H1 (cell line): ENCODE measurements at regions not wholly inside any gene's neighbourhood (a gene's known extent, or its start where the extent isn't known, plus 50 kb on each side); places are given as distances from the start of the nearest gene placed in this dataset.

Source experiments
- CTCF ChIA-PET: fragments of 300-600 bp; sonication (Branson Sonifier 250); formaldehyde crosslinking; loops from one replicate; lab custom pipeline; 2021; ENCODE audit not compliant: partially characterized antibody; lab: Charles Lee
- POLR2A ChIA-PET: fragments of 300-600 bp; sonication (Branson Sonifier 250); formaldehyde crosslinking; loops from one replicate; lab custom pipeline; 2021; ENCODE audit warnings: inconsistent platforms; ENCODE audit not compliant: partially characterized antibody; lab: Charles Lee
- DNase-seq, 2 experiments: peaks; one replicate each; pipeline versions ENCODE4 v3.0.0 to v3.0.0-alpha.2; 2010 to 2022; ENCODE audit warnings: low spot score in 2 of 2, low read depth in 1 of 2, mixed read lengths in 1 of 2
- FAIRE-seq: peaks from 2 replicates; lab custom pipeline; 2011; peaks lifted over from hg19 to GRCh38; lab: Jason Lieb, UNC
- H2AFZ ChIP-seq: 2 replicates; pipeline ENCODE4 v1.8.1; 2012; ENCODE audit warnings: low read length, inconsistent platforms
- H2AK5ac ChIP-seq: 2 replicates; pipeline ENCODE4 v1.6.1; 2013; ENCODE audit warnings: low read depth, low read length
- H2BK120ac ChIP-seq: replicated peaks from 2 replicates; pipeline ENCODE3; 2013; ENCODE audit warnings: low read depth, low read length, inconsistent platforms
- H2BK12ac ChIP-seq: 2 replicates; pipeline ENCODE4 v1.6.1; 2013; ENCODE audit warnings: low read depth, low read length
- H2BK15ac ChIP-seq: 2 replicates; pipeline ENCODE4 v1.6.1; 2013; ENCODE audit warnings: low read length
- H2BK20ac ChIP-seq: 2 replicates; pipeline ENCODE4 v1.6.1; 2013; ENCODE audit warnings: low read length
- H2BK5ac ChIP-seq: 2 replicates; pipeline ENCODE4 v1.6.1; 2013; ENCODE audit warnings: low read depth, low read length
- H3K14ac ChIP-seq: 2 replicates; pipeline ENCODE4 v1.6.1; 2013; ENCODE audit warnings: inconsistent platforms; ENCODE audit not compliant: insufficient read length
- H3K18ac ChIP-seq: 2 replicates; pipeline ENCODE4 v1.6.1; 2013; ENCODE audit warnings: low read length; ENCODE audit errors: extremely low read depth
- H3K23ac ChIP-seq: 2 replicates; pipeline ENCODE4 v1.6.1; 2013; ENCODE audit warnings: inconsistent platforms; ENCODE audit not compliant: insufficient read length
- H3K23me2 ChIP-seq: 2 replicates; pipeline ENCODE4 v1.6.1; 2013; ENCODE audit warnings: low read depth, low read length
- H3K27ac ChIP-seq: 2 replicates; pipeline ENCODE4 v1.6.1; 2011; ENCODE audit warnings: low read depth, low read length, inconsistent platforms
- H3K27me3 ChIP-seq, 4 experiments: replicated peaks in 1 of 4; 1 replicate in 1 of 4; 2 replicates in 3 of 4; pipeline versions ENCODE4 v1.6.1 to v1.8.1; 2011 to 2013; ENCODE audit warnings: low read length in 3 of 4, mild to moderate bottlenecking in 3 of 4, inconsistent platforms in 2 of 4, mixed read lengths in 2 of 4, moderate library complexity in 1 of 4; ENCODE audit not compliant: control insufficient read depth in 3 of 4, insufficient read depth in 3 of 4; ENCODE audit errors: extremely low read depth in 1 of 4
- H3K36me3 ChIP-seq, 4 experiments: 2 replicates each; pipeline versions ENCODE4 v1.6.1 to v1.8.1; 2011 to 2013; ENCODE audit warnings: mild to moderate bottlenecking in 4 of 4, low read length in 3 of 4, moderate library complexity in 2 of 4, control low read depth in 1 of 4, inconsistent platforms in 1 of 4; ENCODE audit not compliant: insufficient read depth in 4 of 4, control insufficient read depth in 2 of 4
- H3K4ac ChIP-seq: replicated peaks from 2 replicates; pipeline ENCODE3; 2013; ENCODE audit warnings: low read length, low read depth, mixed read lengths, inconsistent platforms; ENCODE audit not compliant: insufficient read length
- H3K4me1 ChIP-seq, 4 experiments: replicated peaks in 1 of 4; 1 replicate in 1 of 4; 2 replicates in 3 of 4; pipeline versions ENCODE4 v1.6.1 to v1.8.1; 2011 to 2013; ENCODE audit warnings: low read length in 3 of 4, inconsistent platforms in 2 of 4, mixed read lengths in 1 of 4; ENCODE audit not compliant: insufficient read depth in 4 of 4, control insufficient read depth in 3 of 4
- H3K4me2 ChIP-seq, 2 experiments: 2 replicates each; pipeline versions ENCODE4 v1.6.1 to v1.8.1; 2011 to 2013; ENCODE audit warnings: low read depth in 2 of 2, low read length in 2 of 2, control low read depth in 1 of 2, inconsistent platforms in 1 of 2, mild to moderate bottlenecking in 1 of 2; ENCODE audit not compliant: insufficient read depth in 1 of 2
- H3K4me3 ChIP-seq, 4 experiments: fragments of 200-600, 300-600 bp in 1 of 4; sonication (generic), shearing (Covaris generic), sonication (Bioruptor Twin) in 1 of 4; 2 replicates each; pipeline versions ENCODE4 v1.5.1 to v1.8.1; 2011 to 2016; ENCODE audit warnings: low read length in 4 of 4, low read depth in 3 of 4, control low read depth in 2 of 4, inconsistent platforms in 2 of 4, mild to moderate bottlenecking in 2 of 4, mixed read lengths in 1 of 4, moderate library complexity in 1 of 4; ENCODE audit not compliant: insufficient read depth in 2 of 4; ENCODE audit errors: extremely low read depth in 1 of 4
- H3K56ac ChIP-seq: replicated peaks from 2 replicates; pipeline ENCODE3; 2013; ENCODE audit warnings: low read depth, mild to moderate bottlenecking, mixed read lengths, low read length, inconsistent platforms; ENCODE audit not compliant: insufficient read length
- H3K79me1 ChIP-seq: 2 replicates; pipeline ENCODE4 v1.6.1; 2013; ENCODE audit warnings: low read depth, low read length, control low read depth
- H3K79me2 ChIP-seq, 2 experiments: 2 replicates each; pipeline versions ENCODE4 v1.6.1 to v1.8.1; 2012 to 2013; ENCODE audit warnings: low read length in 2 of 2, mild to moderate bottlenecking in 2 of 2, inconsistent platforms in 1 of 2; ENCODE audit not compliant: insufficient read depth in 2 of 2, control insufficient read depth in 1 of 2
- H3K9ac ChIP-seq, 4 experiments: replicated peaks in 1 of 4; 1 replicate in 1 of 4; 2 replicates in 3 of 4; pipeline versions ENCODE4 v1.6.1 to v1.8.1; 2011 to 2013; ENCODE audit warnings: low read depth in 3 of 4, low read length in 3 of 4, control low read depth in 2 of 4, mild to moderate bottlenecking in 2 of 4, moderate library complexity in 2 of 4, inconsistent platforms in 1 of 4; ENCODE audit errors: extremely low read depth in 1 of 4
- H3K9me3 ChIP-seq, 2 experiments: 2 replicates each; pipeline versions ENCODE4 v1.6.1 to v1.8.1; 2012 to 2013; ENCODE audit warnings: mild to moderate bottlenecking in 2 of 2, moderate library complexity in 2 of 2, control low read depth in 1 of 2, inconsistent platforms in 1 of 2, low read depth in 1 of 2, low read length in 1 of 2, mixed read lengths in 1 of 2; ENCODE audit not compliant: insufficient read depth in 2 of 2
- H4K20me1 ChIP-seq, 2 experiments: replicated peaks in 1 of 2; 2 replicates each; pipeline versions ENCODE3 to v1.8.1; 2011 to 2013; ENCODE audit warnings: inconsistent platforms in 2 of 2, low read length in 2 of 2, mild to moderate bottlenecking in 1 of 2; ENCODE audit not compliant: insufficient read depth in 2 of 2, control insufficient read depth in 1 of 2
- H4K5ac ChIP-seq: 2 replicates; pipeline ENCODE4 v1.6.1; 2013; ENCODE audit warnings: low read length, low read depth, mixed read lengths, inconsistent platforms; ENCODE audit not compliant: insufficient read length
- H4K8ac ChIP-seq: 2 replicates; pipeline ENCODE4 v1.8.0; 2013; ENCODE audit warnings: mild to moderate bottlenecking, moderate library complexity, low read length, inconsistent platforms; ENCODE audit not compliant: insufficient read depth; ENCODE audit errors: extremely low read depth
- H4K91ac ChIP-seq: replicated peaks from 2 replicates; pipeline ENCODE3; 2013; ENCODE audit warnings: low read length, mixed read lengths, inconsistent platforms; ENCODE audit not compliant: insufficient read length
- PHF8 ChIP-seq: fragments of 200-600 bp; sonication (generic); conservative IDR thresholded peaks from 2 replicates; pipeline ENCODE4 v1.7.1; 2012; ENCODE audit warnings: low read depth, mild to moderate bottlenecking, inconsistent platforms, low read length, moderate library complexity
- POLR2A ChIP-seq, 2 experiments: IDR thresholded peaks; 1 replicate in 1 of 2; 2 replicates in 1 of 2; pipeline ENCODE4 v1.6.1; 2011; ENCODE audit warnings: low read depth in 2 of 2, low read length in 2 of 2, mild to moderate bottlenecking in 2 of 2; ENCODE audit errors: control extremely low read depth in 1 of 2
- POLR2AphosphoS5 ChIP-seq: IDR thresholded peaks from 2 replicates; pipeline ENCODE4 v1.6.1; 2011; ENCODE audit warnings: low read depth, low read length
- POU5F1 ChIP-seq: IDR thresholded peaks from 2 replicates; pipeline ENCODE4 v1.6.1; 2011; ENCODE audit warnings: low read depth, mild to moderate bottlenecking, low read length, moderate library complexity
- SP4 ChIP-seq: IDR thresholded peaks from 2 replicates; pipeline ENCODE4 v1.6.1; 2012; ENCODE audit warnings: low read length, inconsistent platforms
- TEAD4 ChIP-seq: IDR thresholded peaks from 2 replicates; pipeline ENCODE4 v1.6.1; 2012; ENCODE audit warnings: low read depth, low read length, inconsistent platforms, mixed read lengths
- WGBS, 2 experiments: shearing (Covaris generic) in 1 of 2; methylation state at CpG; one replicate each; pipeline versions ENCODE4 v1.1.6 to v1.1.7; 2013 to 2015; ENCODE audit warnings: low lambda C conversion rate in 2 of 2, mixed read lengths in 2 of 2, inconsistent platforms in 1 of 2, low coverage in 1 of 2, missing lambda C conversion rate in 1 of 2; ENCODE audit not compliant: insufficient replicate concordance in 2 of 2, insufficient coverage in 1 of 2, insufficient read length in 1 of 2; ENCODE audit errors: extremely low coverage in 1 of 2, missing lambda C conversion rate in 1 of 2; 5-methylcytosine and 5-hydroxymethylcytosine counted together

- no peak for FAIRE-seq
- Histone ChIP-seq H3K27me3 (no peaks in the 10 kb centered on the region), H2BK12ac (no peak overlapping the region)
Measured at GRCh38 chr2:228901531-228901930, 369.6 kb downstream of the PID1 start.

More at GRCh38 chr2:228901531-228901930, 369.6 kb downstream of the PID1 start:
- Histone ChIP-seq H4K5ac (no peak overlapping the region), H4K8ac (no peak overlapping the region), H3K56ac (no peak overlapping the region), H3K79me1 (no peaks in the 10 kb centered on the region), H2BK20ac (no peak overlapping the region), H3K23me2 (peaks cover 2% of the 10 kb centered on the region; the same call in 1 of the 2 replicates), H2AFZ (no peak overlapping the region), H3K4ac (no peak overlapping the region), H3K4me1 (no peaks in the 10 kb centered on the region), H3K4me2 (no peak overlapping the region), H3K36me3 (no peaks in the 10 kb centered on the region), H2BK120ac (no peak overlapping the region), H3K27ac (no peak overlapping the region), H4K20me1 (no peaks in the 10 kb centered on the region), H2AK5ac (no peak overlapping the region), H3K9ac (no peak overlapping the region), H3K14ac (no peak overlapping the region), H2BK5ac (no peak overlapping the region), H3K79me2 (no peaks in the 10 kb centered on the region), H3K18ac (no peak overlapping the region), H3K9me3 (peaks cover 4 to 6% of the 10 kb centered on the region in 2 experiments; a peak in 1 of 4 replicates), H4K91ac (no peak overlapping the region), H3K23ac (no peak overlapping the region), H2BK15ac (no peak overlapping the region), H3K4me3 (no peak overlapping the region)
- DNase-seq = no peak
- POLR2A ChIA-PET = no interaction called here
- CTCF ChIA-PET = interaction anchor here (0.5 to 1.3 kb wide), 2 partner anchors 11 to 79 kb away, joined by 3 read pairs; no protein-coding TSS in a partner anchor
- TF ChIP-seq POU5F1 (no peak), TEAD4 (no peak), POLR2A (IDR thresholded peaks at IDR 0.05; ENCODE audit: control extremely low read depth in 1 of 2, low read depth in 2 of 2, low read length in 2 of 2) (no peak), POLR2AphosphoS5 (no peak), PHF8 (no peak), SP4 (no peak)
- WGBS, 2 experiments = 88% methylated on average over 1 of the region's 1 CpG; no CpG with 5 or more reads in 1 of the 2 experiments
